ENCODE measurements at regions not wholly inside any gene's neighbourhood (a gene's known extent, or its start where the extent isn't known, plus 50 kb on each side); places are given as distances from the start of the nearest gene placed in this dataset.

GRCh38 chr9:88026118-88026479, 51.8 kb upstream of the CDK20 start:
- TF ChIP-seq CTCF (IDR thresholded peaks at IDR 0.05 in 8 of 11, conservative IDR thresholded peaks at IDR 0.05 in 3 of 11) (no peak), POLR2A (IDR thresholded peaks at IDR 0.05) (no peak)
